ENCODE measurements at regions not wholly inside any gene's neighbourhood (a gene's known extent, or its start where the extent isn't known, plus 50 kb on each side); places are given as distances from the start of the nearest gene placed in this dataset.
A peak's percentile ranks its signal among the peaks of the same experiment; 100 is the strongest.

DNA sequence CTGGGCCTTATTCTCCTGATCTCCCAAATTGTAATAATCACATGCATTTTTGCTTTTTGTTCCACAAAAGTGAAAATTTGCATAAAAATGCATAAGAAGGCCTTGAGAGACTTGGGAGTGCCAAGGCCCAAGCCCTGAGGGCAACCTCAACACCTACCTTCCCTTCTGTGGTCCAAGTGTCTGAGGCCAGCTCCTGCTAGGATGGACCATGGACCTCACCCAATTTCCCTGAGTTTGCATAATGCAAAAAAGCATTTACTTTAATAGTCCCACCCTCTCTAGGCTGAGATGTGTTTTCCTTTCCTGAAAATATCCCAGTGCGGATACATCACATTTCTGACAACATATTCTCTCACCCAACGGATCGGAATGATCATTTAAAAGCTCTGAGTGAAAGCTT is 194.1 kb upstream of the TENM4 start:
- WGBS, 2 donors = 93 to 95% methylated on average over 3 of the region's 3 CpGs
- no peak for DNase-seq
- H3K36me3 ChIP-seq = no peaks in the 10 kb centered on the region
- TF ChIP-seq POLR2A (IDR thresholded peaks at IDR 0.05) (no peak), POLR2AphosphoS5 (IDR thresholded peaks at IDR 0.05) (no peak), EP300 (IDR thresholded peaks at IDR 0.05) (no peak)
- TF ChIP-seq, protein P1, sequence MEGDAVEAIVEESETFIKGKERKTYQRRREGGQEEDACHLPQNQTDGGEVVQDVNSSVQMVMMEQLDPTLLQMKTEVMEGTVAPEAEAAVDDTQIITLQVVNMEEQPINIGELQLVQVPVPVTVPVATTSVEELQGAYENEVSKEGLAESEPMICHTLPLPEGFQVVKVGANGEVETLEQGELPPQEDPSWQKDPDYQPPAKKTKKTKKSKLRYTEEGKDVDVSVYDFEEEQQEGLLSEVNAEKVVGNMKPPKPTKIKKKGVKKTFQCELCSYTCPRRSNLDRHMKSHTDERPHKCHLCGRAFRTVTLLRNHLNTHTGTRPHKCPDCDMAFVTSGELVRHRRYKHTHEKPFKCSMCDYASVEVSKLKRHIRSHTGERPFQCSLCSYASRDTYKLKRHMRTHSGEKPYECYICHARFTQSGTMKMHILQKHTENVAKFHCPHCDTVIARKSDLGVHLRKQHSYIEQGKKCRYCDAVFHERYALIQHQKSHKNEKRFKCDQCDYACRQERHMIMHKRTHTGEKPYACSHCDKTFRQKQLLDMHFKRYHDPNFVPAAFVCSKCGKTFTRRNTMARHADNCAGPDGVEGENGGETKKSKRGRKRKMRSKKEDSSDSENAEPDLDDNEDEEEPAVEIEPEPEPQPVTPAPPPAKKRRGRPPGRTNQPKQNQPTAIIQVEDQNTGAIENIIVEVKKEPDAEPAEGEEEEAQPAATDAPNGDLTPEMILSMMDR (IDR thresholded peaks at IDR 0.05) = no peak
- no peaks in the 10 kb centered on the region for H3K9me3 ChIP-seq
- H3K4me1 ChIP-seq = no peaks in the 10 kb centered on the region
- no peak for ATAC-seq (ENCODE audit: low FRiP score in 2 of 2)
- no peaks in the 10 kb centered on the region for H3K27me3 ChIP-seq
- no peak overlapping the region for H3K27ac ChIP-seq
- H3K4me3 ChIP-seq = no peak overlapping the region

DNA sequence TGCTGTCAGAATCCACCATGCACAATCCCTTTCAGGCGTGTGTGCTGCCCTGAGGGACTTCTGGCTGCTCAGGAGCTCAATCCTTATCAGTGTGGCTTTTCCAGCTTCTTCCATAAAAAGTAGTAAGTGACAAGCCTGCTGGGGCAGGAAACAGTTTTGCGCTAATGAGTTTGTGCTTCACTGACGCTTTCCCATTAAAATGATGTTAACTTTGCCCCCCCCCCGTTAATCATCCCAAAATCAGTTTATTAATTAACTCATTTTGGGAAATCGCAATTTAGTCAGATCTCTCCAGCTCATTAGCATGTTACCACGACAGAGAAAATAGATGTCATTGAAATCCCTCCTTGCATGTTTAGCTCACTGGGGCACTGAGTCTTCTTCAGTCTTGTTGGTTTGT is 186.5 kb upstream of the TENM4 start:
- Histone ChIP-seq H3K27ac (no peak overlapping the region), H3K27me3 (no peaks in the 10 kb centered on the region), H3K36me3 (no peaks in the 10 kb centered on the region), H3K4me3 (no peak overlapping the region), H3K4me1 (no peaks in the 10 kb centered on the region), H3K9me3 (no peaks in the 10 kb centered on the region)
- no peak for DNase-seq
- no peak for ATAC-seq (ENCODE audit: low FRiP score in 2 of 2)
- TF ChIP-seq POLR2A (IDR thresholded peaks at IDR 0.05) = no peak
- no peak for TF ChIP-seq POLR2AphosphoS5 (IDR thresholded peaks at IDR 0.05)
- no peak for TF ChIP-seq EP300 (IDR thresholded peaks at IDR 0.05)
- TF ChIP-seq, protein P1 (IDR thresholded peaks at IDR 0.05) = no peak
- WGBS, 2 donors = 75% methylated on average over 6 of the region's 6 CpGs

DNA sequence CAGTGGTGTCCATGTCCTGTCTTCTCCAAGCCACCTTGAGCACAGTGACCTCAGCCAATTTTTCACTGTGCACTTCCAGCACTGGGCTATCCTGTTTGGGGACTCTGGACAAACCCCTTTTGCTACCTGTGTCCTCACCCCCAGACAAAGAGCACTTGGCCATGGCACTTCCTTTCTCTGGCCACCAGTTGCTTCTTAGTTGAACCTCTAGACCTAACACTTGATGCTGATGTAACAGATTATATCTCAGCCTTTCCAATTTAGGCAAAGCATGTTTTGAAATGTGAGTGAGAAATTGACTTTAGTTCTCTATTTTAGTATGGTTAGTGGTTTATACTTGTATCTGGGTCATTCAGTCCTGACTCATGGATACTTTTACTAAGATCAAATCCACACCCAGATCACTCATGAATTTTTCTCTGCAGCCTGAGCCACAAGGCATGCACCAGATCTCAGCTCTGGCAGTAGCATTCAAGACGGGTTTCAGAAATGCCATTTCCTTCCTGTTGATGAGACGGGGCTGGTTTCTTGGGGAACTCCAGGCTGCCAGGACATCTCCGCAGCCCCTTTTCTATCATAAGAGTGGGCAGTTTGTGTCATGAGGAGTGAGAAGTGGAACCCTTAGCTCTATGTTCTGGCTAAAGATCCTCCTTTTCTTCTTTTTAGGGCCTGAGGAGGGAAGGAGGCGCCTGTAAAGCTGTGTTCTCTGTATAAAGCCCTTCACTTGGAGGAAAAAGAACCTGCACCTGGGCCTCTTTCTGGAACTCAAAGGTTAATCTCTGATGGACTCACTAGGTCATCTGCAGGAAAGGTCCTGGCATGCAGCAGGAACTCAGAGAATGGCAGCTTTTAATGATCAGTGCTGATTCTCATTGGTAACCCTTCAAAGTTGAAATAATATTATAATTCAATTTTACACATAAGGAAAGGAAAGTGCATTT is 185.6 kb upstream of the TENM4 start:
- TF ChIP-seq, protein P1 (IDR thresholded peaks at IDR 0.05) = no peak
- TF ChIP-seq POLR2A (IDR thresholded peaks at IDR 0.05) (no peak), EP300 (IDR thresholded peaks at IDR 0.05) (no peak), POLR2AphosphoS5 (IDR thresholded peaks at IDR 0.05) (no peak)
- Histone ChIP-seq H3K4me3 (no peak overlapping the region), H3K4me1 (no peaks in the 10 kb centered on the region), H3K9me3 (no peaks in the 10 kb centered on the region), H3K36me3 (no peaks in the 10 kb centered on the region), H3K27me3 (no peaks in the 10 kb centered on the region), H3K27ac (no peak overlapping the region)
- ATAC-seq (ENCODE audit: low FRiP score in 2 of 2) (peak in 1 of 2 donors; percentile 26), DNase-seq (no peak)
- 55 to 63% methylated on average over 4 of the region's 4 CpGs for WGBS, 2 donors

GRCh38 chr11:79623375-79623774 is 182.5 kb upstream of the TENM4 start:
- H3K27me3 ChIP-seq = no peaks in the 10 kb centered on the region
- no peak overlapping the region for H3K27ac ChIP-seq
- WGBS, 2 donors = 76 to 94% methylated on average over 2 of the region's 2 CpGs
- ATAC-seq (ENCODE audit: low FRiP score in 2 of 2) = no peak
- no peaks in the 10 kb centered on the region for H3K4me1 ChIP-seq
- H3K4me3 ChIP-seq = no peak overlapping the region
- H3K36me3 ChIP-seq = no peaks in the 10 kb centered on the region
- H3K9me3 ChIP-seq = no peaks in the 10 kb centered on the region
- TF ChIP-seq, protein P1 (IDR thresholded peaks at IDR 0.05) = no peak
- TF ChIP-seq EP300 (IDR thresholded peaks at IDR 0.05) (no peak), POLR2AphosphoS5 (IDR thresholded peaks at IDR 0.05) (no peak), POLR2A (IDR thresholded peaks at IDR 0.05) (no peak)
- no peak for DNase-seq

DNA sequence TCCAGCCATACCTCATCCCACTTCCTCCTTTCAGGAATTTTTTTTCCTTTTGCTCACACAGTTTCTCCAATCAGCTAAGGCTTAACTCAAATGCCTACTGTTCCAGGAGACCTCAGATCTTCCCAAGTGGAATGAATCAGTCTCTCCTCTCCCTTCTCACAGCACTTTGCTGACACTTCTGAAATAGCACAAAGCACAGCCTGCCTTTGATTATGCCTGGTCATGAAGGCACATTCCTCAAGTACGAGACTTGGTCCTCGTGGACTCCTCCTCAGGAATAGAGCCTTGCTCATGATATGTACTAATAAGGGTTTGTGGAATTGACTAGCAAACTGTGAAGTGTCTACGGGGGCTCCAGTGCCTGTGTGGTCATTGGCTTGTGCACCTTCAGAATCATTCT is 176.7 kb upstream of the TENM4 start:
- Histone ChIP-seq H3K27ac (no peak overlapping the region), H3K9me3 (no peaks in the 10 kb centered on the region), H3K4me1 (no peaks in the 10 kb centered on the region), H3K4me3 (no peak overlapping the region), H3K27me3 (no peaks in the 10 kb centered on the region), H3K36me3 (no peaks in the 10 kb centered on the region)
- TF ChIP-seq, protein P1 (IDR thresholded peaks at IDR 0.05) = no peak
- TF ChIP-seq POLR2A (IDR thresholded peaks at IDR 0.05) (no peak), POLR2AphosphoS5 (IDR thresholded peaks at IDR 0.05) (no peak), EP300 (IDR thresholded peaks at IDR 0.05) (no peak)
- DNase-seq = no peak
- 64% methylated on average over 3 of the region's 3 CpGs for WGBS, 2 donors
- no peak for ATAC-seq (ENCODE audit: low FRiP score in 2 of 2)
